CD4-positive, alpha-beta memory T cell (primary cell): ENCODE measurements at regions not wholly inside any gene's neighbourhood (a gene's known extent, or its start where the extent isn't known, plus 50 kb on each side); places are given as distances from the start of the nearest gene placed in this dataset.

Experiments used
- CTCF ChIA-PET: fragments of 350-600 bp; sonication (Branson Sonifier 250); formaldehyde crosslinking; loops from one replicate; lab custom pipeline; 2021; ENCODE audit warnings: inconsistent platforms; ENCODE audit not compliant: partially characterized antibody; lab: Charles Lee
- POLR2A ChIA-PET: fragments of 350-600 bp; sonication (Branson Sonifier 250); formaldehyde crosslinking; loops from one replicate; lab custom pipeline; 2021; ENCODE audit not compliant: partially characterized antibody; lab: Charles Lee
- DNase-seq, 5 donors: peaks; one replicate each; pipeline versions ENCODE4 v3.0.0 to v3.0.0-alpha.2; 2020 to 2022; ENCODE audit warnings: mixed read lengths in 1 of 5
- H3K27ac ChIP-seq: one replicate; pipeline ENCODE4 v1.7.0; 2013; ENCODE audit warnings: low read depth, low read length
- H3K27me3 ChIP-seq: 2 replicates; pipeline ENCODE4 v1.7.0; 2013; ENCODE audit warnings: mild to moderate bottlenecking, low read length, moderate library complexity; ENCODE audit not compliant: insufficient read depth
- H3K36me3 ChIP-seq: 2 replicates; pipeline ENCODE4 v1.7.0; 2013; ENCODE audit warnings: mild to moderate bottlenecking, low read length, moderate library complexity; ENCODE audit not compliant: insufficient read depth
- H3K4me1 ChIP-seq: 2 replicates; pipeline ENCODE4 v1.7.0; 2013; ENCODE audit warnings: mild to moderate bottlenecking, low read length, moderate library complexity; ENCODE audit not compliant: insufficient read depth
- H3K4me3 ChIP-seq, 2 donors: one replicate each; pipeline ENCODE4 v1.7.0; 2013; ENCODE audit warnings: low read length in 2 of 2, mild to moderate bottlenecking in 1 of 2
- H3K9me3 ChIP-seq, 2 donors: one replicate each; pipeline ENCODE4 v1.7.0; 2013; ENCODE audit warnings: low read length in 2 of 2, control low read depth in 1 of 2; ENCODE audit not compliant: control insufficient read depth in 1 of 2
- H3K27ac Mint-ChIP-seq, 7 donors: one replicate each; pipeline ENCODE4 v1.8.0; 2020 to 2021; ENCODE audit warnings: mixed read lengths in 7 of 7, mild to moderate bottlenecking in 6 of 7, inconsistent platforms in 3 of 7, moderate library complexity in 3 of 7
- H3K27me3 Mint-ChIP-seq, 2 donors: one replicate each; pipeline ENCODE4 v1.8.0; 2020 to 2021; ENCODE audit warnings: mixed read lengths in 2 of 2
- H3K36me3 Mint-ChIP-seq, 2 donors: one replicate each; pipeline ENCODE4 v1.8.0; 2020 to 2021; ENCODE audit warnings: mixed read lengths in 2 of 2, inconsistent platforms in 1 of 2, mild to moderate bottlenecking in 1 of 2
- H3K4me1 Mint-ChIP-seq, 4 donors: one replicate each; pipeline ENCODE4 v1.8.0; 2020 to 2021; ENCODE audit warnings: mixed read lengths in 4 of 4, mild to moderate bottlenecking in 1 of 4
- H3K4me3 Mint-ChIP-seq, 8 donors: one replicate each; pipeline ENCODE4 v1.8.0; 2020 to 2021; ENCODE audit warnings: mixed read lengths in 8 of 8, mild to moderate bottlenecking in 7 of 8, moderate library complexity in 6 of 8, inconsistent platforms in 3 of 8
- H3K9me3 Mint-ChIP-seq, 8 donors: one replicate each; pipeline ENCODE4 v1.8.0; 2020 to 2021; ENCODE audit warnings: mixed read lengths in 8 of 8, mild to moderate bottlenecking in 5 of 8, inconsistent platforms in 3 of 8, moderate library complexity in 1 of 8
- intact Hi-C: fragments of 100-400 bp; cut with micrococcal nuclease; formaldehyde crosslinking; loops from one replicate; pipeline ENCODE4 v1.15.1; 2023

- CTCF ChIA-PET = no interaction called here
- H3K4me3 ChIP-seq = no peak overlapping the region
- H3K9me3 Mint-ChIP-seq = peaks cover 0 to 8% (median 2%) of the 10 kb centered on the region in 8 donors
- no peak for DNase-seq
- intact Hi-C loops = no loop called here
- no peaks in the 10 kb centered on the region for H3K9me3 ChIP-seq
- peaks cover 0 to 10% of the 10 kb centered on the region in 2 donors for H3K36me3 Mint-ChIP-seq
- no peaks in the 10 kb centered on the region for H3K36me3 ChIP-seq
- H3K27me3 ChIP-seq = no peaks in the 10 kb centered on the region
- H3K4me1 Mint-ChIP-seq = no peaks in the 10 kb centered on the region
- POLR2A ChIA-PET = no interaction called here
- no peak overlapping the region for H3K4me3 Mint-ChIP-seq
- no peak overlapping the region for H3K27ac ChIP-seq
- H3K4me1 ChIP-seq = no peaks in the 10 kb centered on the region
- H3K27ac Mint-ChIP-seq = no peak overlapping the region
- no peaks in the 10 kb centered on the region for H3K27me3 Mint-ChIP-seq
Observed at GRCh38 chr2:144020047-144020446, 499.9 kb downstream of the ZEB2 start.

DNA sequence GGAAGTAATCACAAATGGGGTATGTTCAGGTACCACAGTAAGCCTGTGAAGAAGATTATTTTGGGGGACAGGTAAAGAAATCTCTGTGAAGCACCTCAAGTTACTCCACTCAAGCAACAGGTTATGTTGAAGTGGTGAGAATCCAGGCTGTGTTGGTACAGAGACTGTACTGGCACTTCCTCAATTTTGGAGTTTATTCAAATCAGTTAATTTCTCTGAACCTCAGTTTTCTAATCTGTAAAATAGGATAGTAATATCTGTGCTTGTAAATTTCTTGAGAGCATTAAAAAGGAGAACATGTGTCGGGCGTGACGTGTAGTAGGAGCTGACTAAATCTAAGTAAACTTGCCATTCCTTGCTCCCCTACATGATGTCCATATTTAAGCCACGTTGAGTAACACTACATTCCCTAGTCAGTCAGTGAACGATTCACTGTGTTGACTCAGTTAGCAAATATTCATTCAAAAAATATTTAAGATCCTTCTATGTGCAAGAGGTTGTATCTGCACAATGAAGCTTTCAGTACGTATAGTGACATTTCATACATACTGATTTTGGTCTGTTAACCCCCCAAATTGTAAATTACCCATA, 504.2 kb downstream of the ZEB2 start:
- intact Hi-C loops = no loop called here
- no peaks in the 10 kb centered on the region for H3K4me1 Mint-ChIP-seq
- H3K4me1 ChIP-seq = no peaks in the 10 kb centered on the region
- no peak for DNase-seq
- CTCF ChIA-PET = no interaction called here
- H3K27me3 ChIP-seq = no peaks in the 10 kb centered on the region
- H3K27ac Mint-ChIP-seq = no peak overlapping the region
- H3K4me3 Mint-ChIP-seq = no peak overlapping the region
- peaks cover 0 to 5% of the 10 kb centered on the region in 2 donors for H3K36me3 Mint-ChIP-seq
- H3K9me3 Mint-ChIP-seq = peaks cover 0 to 2% (median 0%) of the 10 kb centered on the region in 8 donors
- H3K36me3 ChIP-seq = no peaks in the 10 kb centered on the region
- H3K9me3 ChIP-seq = no peaks in the 10 kb centered on the region
- POLR2A ChIA-PET = no interaction called here
- no peak overlapping the region for H3K4me3 ChIP-seq
- no peak overlapping the region for H3K27ac ChIP-seq
- H3K27me3 Mint-ChIP-seq = no peaks in the 10 kb centered on the region

- no peak overlapping the region for H3K4me3 ChIP-seq
- ChIA-PET CTCF (no interaction called here), POLR2A (no interaction called here)
- no peak overlapping the region for H3K27ac Mint-ChIP-seq
- no peak overlapping the region for H3K4me3 Mint-ChIP-seq
- H3K36me3 Mint-ChIP-seq = peaks cover 0 to 5% of the 10 kb centered on the region in 2 donors
- DNase-seq = no peak
- H3K9me3 ChIP-seq = no peaks in the 10 kb centered on the region
- no peaks in the 10 kb centered on the region for H3K36me3 ChIP-seq
- no peak overlapping the region for H3K27ac ChIP-seq
- H3K9me3 Mint-ChIP-seq = peaks cover 0 to 2% (median 0%) of the 10 kb centered on the region in 8 donors
- H3K27me3 ChIP-seq = no peaks in the 10 kb centered on the region
- H3K4me1 ChIP-seq = no peaks in the 10 kb centered on the region
- intact Hi-C loops = no loop called here
- H3K4me1 Mint-ChIP-seq = no peaks in the 10 kb centered on the region
- no peaks in the 10 kb centered on the region for H3K27me3 Mint-ChIP-seq
Observed at GRCh38 chr2:144015036-144015435, 504.9 kb downstream of the ZEB2 start.

DNA sequence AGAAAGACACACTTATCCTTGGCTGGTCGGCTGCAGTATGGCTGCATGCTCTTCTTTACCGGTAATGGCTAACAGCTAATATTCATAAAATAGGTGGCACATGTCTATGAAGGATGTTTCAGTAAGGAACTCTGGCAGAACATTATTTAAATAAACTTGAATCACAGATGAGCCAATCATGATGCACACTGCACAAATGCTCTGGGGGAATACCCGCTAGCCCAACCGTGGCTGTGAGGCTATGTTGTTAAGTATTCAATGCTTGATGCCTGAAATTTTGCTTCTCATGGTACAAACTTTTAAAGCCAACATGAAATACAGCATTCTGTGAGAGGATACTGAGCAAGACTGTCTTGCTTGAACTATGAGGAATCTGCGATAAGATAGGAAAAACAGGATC, 505.8 kb downstream of the ZEB2 start:
- intact Hi-C loops = no loop called here
- Mint-ChIP-seq H3K36me3 (peaks cover 0 to 2% of the 10 kb centered on the region in 2 donors), H3K27me3 (no peaks in the 10 kb centered on the region), H3K4me1 (no peaks in the 10 kb centered on the region), H3K9me3 (peaks cover 0 to under 1% (median 0%) of the 10 kb centered on the region in 8 donors), H3K4me3 (no peak overlapping the region), H3K27ac (no peak overlapping the region)
- no peak overlapping the region for H3K4me3 ChIP-seq
- CTCF ChIA-PET = no interaction called here
- H3K9me3 ChIP-seq = no peaks in the 10 kb centered on the region
- H3K4me1 ChIP-seq = no peaks in the 10 kb centered on the region
- no peaks in the 10 kb centered on the region for H3K27me3 ChIP-seq
- POLR2A ChIA-PET = no interaction called here
- no peaks in the 10 kb centered on the region for H3K36me3 ChIP-seq
- no peak for DNase-seq
- no peak overlapping the region for H3K27ac ChIP-seq

DNA sequence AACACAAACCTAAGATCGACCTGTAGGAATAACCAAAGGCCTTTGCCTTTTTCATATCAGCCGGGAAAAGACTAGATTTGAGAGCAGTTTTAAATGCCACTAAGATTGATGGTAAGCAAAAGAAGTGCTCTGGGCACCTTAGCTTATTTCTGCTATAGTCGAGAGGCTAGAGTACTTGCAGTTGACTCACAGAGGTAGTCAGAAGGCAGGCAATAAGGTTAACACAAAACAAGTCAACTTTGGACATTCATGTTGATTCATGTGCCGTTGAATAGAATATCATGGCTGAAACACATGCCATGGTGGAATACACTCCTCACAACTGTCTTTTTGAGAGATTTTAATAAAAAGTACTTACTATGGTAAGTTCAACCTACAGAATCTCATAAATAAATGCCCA, 507.6 kb downstream of the ZEB2 start:
- Histone ChIP-seq H3K27ac (no peak overlapping the region), H3K4me1 (no peaks in the 10 kb centered on the region), H3K9me3 (no peaks in the 10 kb centered on the region), H3K4me3 (no peak overlapping the region), H3K36me3 (no peaks in the 10 kb centered on the region), H3K27me3 (no peaks in the 10 kb centered on the region)
- CTCF ChIA-PET = no interaction called here
- no peaks in the 10 kb centered on the region for H3K4me1 Mint-ChIP-seq
- no peaks in the 10 kb centered on the region for H3K9me3 Mint-ChIP-seq
- no peak overlapping the region for H3K4me3 Mint-ChIP-seq
- POLR2A ChIA-PET = no interaction called here
- peak overlapping the region in 1 of 7 donors; percentile 16 for H3K27ac Mint-ChIP-seq
- H3K36me3 Mint-ChIP-seq = peaks cover 0 to 4% of the 10 kb centered on the region in 2 donors
- intact Hi-C loops = no loop called here
- H3K27me3 Mint-ChIP-seq = no peaks in the 10 kb centered on the region
- DNase-seq = no peak

DNA sequence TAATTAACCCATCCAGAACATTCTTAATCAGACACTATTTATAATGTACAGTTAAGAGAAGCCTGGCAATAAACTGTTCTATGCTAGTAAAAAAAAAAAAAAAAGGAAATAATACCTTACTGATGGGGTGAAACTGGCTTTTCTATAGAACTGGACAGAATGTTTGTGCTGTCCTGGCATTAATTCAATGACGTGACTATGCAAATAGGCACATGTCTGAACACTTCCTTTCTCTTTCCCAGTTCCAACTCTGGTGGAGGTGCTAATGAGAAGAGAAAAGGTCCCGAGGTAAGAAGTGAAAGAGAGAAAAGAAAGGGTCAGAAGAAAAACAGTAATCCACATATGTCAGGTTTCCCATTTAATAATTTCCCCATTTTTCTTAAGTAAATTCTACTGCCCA, 508.4 kb downstream of the ZEB2 start:
- Mint-ChIP-seq H3K36me3 (peaks cover 0 to 4% of the 10 kb centered on the region in 2 donors), H3K4me3 (no peak overlapping the region), H3K27ac (no peak overlapping the region), H3K9me3 (no peaks in the 10 kb centered on the region), H3K4me1 (no peaks in the 10 kb centered on the region), H3K27me3 (no peaks in the 10 kb centered on the region)
- DNase-seq = no peak
- H3K36me3 ChIP-seq = no peaks in the 10 kb centered on the region
- ChIA-PET CTCF (no interaction called here), POLR2A (no interaction called here)
- no peaks in the 10 kb centered on the region for H3K27me3 ChIP-seq
- H3K27ac ChIP-seq = no peak overlapping the region
- intact Hi-C loops = no loop called here
- H3K4me3 ChIP-seq = no peak overlapping the region
- H3K9me3 ChIP-seq = no peaks in the 10 kb centered on the region
- H3K4me1 ChIP-seq = no peaks in the 10 kb centered on the region

- no peaks in the 10 kb centered on the region for H3K9me3 ChIP-seq
- Mint-ChIP-seq H3K27me3 (no peaks in the 10 kb centered on the region), H3K4me3 (no peak overlapping the region), H3K4me1 (no peaks in the 10 kb centered on the region), H3K27ac (no peak overlapping the region), H3K9me3 (no peaks in the 10 kb centered on the region), H3K36me3 (peaks cover 0 to 7% of the 10 kb centered on the region in 2 donors)
- ChIA-PET CTCF (no interaction called here), POLR2A (no interaction called here)
- no peak overlapping the region for H3K4me3 ChIP-seq
- H3K36me3 ChIP-seq = no peaks in the 10 kb centered on the region
- no peak for DNase-seq
- H3K27ac ChIP-seq = no peak overlapping the region
- H3K4me1 ChIP-seq = no peaks in the 10 kb centered on the region
- intact Hi-C loops = no loop called here
- H3K27me3 ChIP-seq = no peaks in the 10 kb centered on the region
Observed at GRCh38 chr2:144011098-144011497, 508.8 kb downstream of the ZEB2 start.
